HEK293 (cell line): ENCODE measurements at regions not wholly inside any gene's neighbourhood (a gene's known extent, or its start where the extent isn't known, plus 50 kb on each side); places are given as distances from the start of the nearest gene placed in this dataset.

ENCODE experiments used
- CTCF ChIA-PET: fragments of 350-600 bp; formaldehyde crosslinking; extraction: SDS; loops from one replicate; lab custom pipeline; 2021; ENCODE audit warnings: antibody characterized with exemption; lab: Yijun Ruan, JAX
- POLR2A ChIA-PET: fragments of 300-600 bp; formaldehyde crosslinking; extraction: SDS; loops from one replicate; lab custom pipeline; 2020; ENCODE audit warnings: antibody characterized with exemption, inconsistent platforms; lab: Yijun Ruan, JAX
- H3K27ac ChIP-seq: fragments of 200-500 bp; sonication (Bioruptor generic); 2 replicates; pipeline ENCODE4 v1.5.1; 2014; ENCODE audit warnings: low read depth, low read length, control low read depth, inconsistent platforms; ENCODE audit errors: extremely low read depth
- H3K36me3 ChIP-seq, 2 experiments: fragments of 200-500 bp in 1 of 2; sonication (Bioruptor generic) in 1 of 2; 1 replicate in 1 of 2; 2 replicates in 1 of 2; pipeline ENCODE4 v1.5.1; 2014 to 2017; ENCODE audit warnings: inconsistent platforms in 2 of 2, low read length in 2 of 2; ENCODE audit not compliant: control insufficient read depth in 2 of 2, insufficient read depth in 1 of 2
- H3K4me1 ChIP-seq: fragments of 200-500 bp; sonication (Bioruptor generic); 2 replicates; pipeline ENCODE4 v1.5.1; 2014; ENCODE audit warnings: mild to moderate bottlenecking, low read length, inconsistent platforms; ENCODE audit not compliant: control insufficient read depth, insufficient read depth
- H3K4me3 ChIP-seq: 2 replicates; pipeline ENCODE4 v1.5.1; 2011; ENCODE audit warnings: low read depth, mild to moderate bottlenecking, control low read depth, low read length, moderate library complexity
- H3K9me3 ChIP-seq: fragments of 200-500 bp; sonication (Bioruptor generic); 2 replicates; pipeline ENCODE4 v1.5.1; 2014; ENCODE audit warnings: low read depth, low read length, inconsistent platforms; ENCODE audit not compliant: control insufficient read depth, insufficient read depth
- BCL11A ChIP-seq: fragments of 450-650 bp; formaldehyde crosslinking; IDR thresholded peaks from 2 replicates; pipeline ENCODE4 v1.5.1; 2016; ENCODE audit warnings: low read depth, missing biosample characterization, missing genetic modification characterization
- HOXC10 ChIP-seq: sonication (generic); formaldehyde crosslinking; IDR thresholded peaks from 2 replicates; pipeline ENCODE4 v1.8.1; 2023; ENCODE audit warnings: mild to moderate bottlenecking, missing genetic modification reagents
- PRDM10 ChIP-seq: fragments of 450-650 bp; formaldehyde crosslinking; IDR thresholded peaks from 2 replicates; pipeline ENCODE4 v1.5.1; 2016; ENCODE audit warnings: missing biosample characterization, missing genetic modification characterization
- TSHZ1 ChIP-seq: fragments of 450-650 bp; formaldehyde crosslinking; IDR thresholded peaks from 2 replicates; pipeline ENCODE4 v1.5.1; 2016; ENCODE audit warnings: missing biosample characterization, missing genetic modification characterization, borderline replicate concordance
- ZBTB11 ChIP-seq: fragments of 450-650 bp; formaldehyde crosslinking; conservative IDR thresholded peaks from 2 replicates; pipeline ENCODE4 v1.5.1; 2016; ENCODE audit warnings: low read depth, missing biosample characterization, missing genetic modification characterization
- ZBTB17 ChIP-seq: fragments of 450-650 bp; formaldehyde crosslinking; IDR thresholded peaks from 2 replicates; pipeline ENCODE4 v1.5.1; 2016; ENCODE audit warnings: missing biosample characterization, missing genetic modification characterization
- ZBTB48 ChIP-seq: fragments of 450-650 bp; formaldehyde crosslinking; IDR thresholded peaks from 2 replicates; pipeline ENCODE4 v1.5.1; 2016; ENCODE audit warnings: missing biosample characterization, missing genetic modification characterization
- ZFHX2 ChIP-seq: fragments of 450-650 bp; formaldehyde crosslinking; conservative IDR thresholded peaks from 2 replicates; pipeline ENCODE4 v1.5.1; 2016; ENCODE audit warnings: missing biosample characterization, missing genetic modification characterization
- ZNF10 ChIP-seq: fragments of 450-650 bp; formaldehyde crosslinking; IDR thresholded peaks from 2 replicates; pipeline ENCODE4 v1.5.1; 2017; ENCODE audit warnings: missing biosample characterization, missing genetic modification characterization
- ZNF112 ChIP-seq: fragments of 450-650 bp; formaldehyde crosslinking; IDR thresholded peaks from 2 replicates; pipeline ENCODE4 v1.5.0; 2017; ENCODE audit warnings: missing biosample characterization, missing genetic modification characterization
- ZNF157 ChIP-seq: fragments of 450-650 bp; formaldehyde crosslinking; IDR thresholded peaks from 2 replicates; pipeline ENCODE4 v1.5.1; 2016; ENCODE audit warnings: missing biosample characterization, missing genetic modification characterization
- ZNF175 ChIP-seq: fragments of 450-650 bp; formaldehyde crosslinking; IDR thresholded peaks from 2 replicates; pipeline ENCODE4 v1.5.1; 2016; ENCODE audit warnings: missing biosample characterization, missing genetic modification characterization
- ZNF19 ChIP-seq: fragments of 450-650 bp; formaldehyde crosslinking; IDR thresholded peaks from 2 replicates; pipeline ENCODE4; 2016; ENCODE audit warnings: missing biosample characterization, missing genetic modification characterization, low read depth
- ZNF221 ChIP-seq: fragments of 450-650 bp; formaldehyde crosslinking; IDR thresholded peaks from 2 replicates; pipeline ENCODE4 v1.5.1; 2017; ENCODE audit warnings: missing biosample characterization, missing genetic modification characterization, borderline replicate concordance
- ZNF274 ChIP-seq, 2 experiments: fragments of 200-500 bp in 1 of 2; fragments of 450-650 bp in 1 of 2; sonication (Bioruptor generic) in 1 of 2; formaldehyde crosslinking in 1 of 2; IDR thresholded peaks; 2 replicates each; pipeline versions ENCODE4 v1.5.1 to v1.6.1; 2014 to 2016; ENCODE audit warnings: borderline replicate concordance in 1 of 2, inconsistent platforms in 1 of 2, low read length in 1 of 2, missing biosample characterization in 1 of 2, missing genetic modification characterization in 1 of 2
- ZNF311 ChIP-seq: fragments of 450-650 bp; formaldehyde crosslinking; IDR thresholded peaks from 2 replicates; pipeline ENCODE4 v1.5.1; 2017; ENCODE audit warnings: missing biosample characterization, missing genetic modification characterization, borderline replicate concordance
- ZNF341 ChIP-seq: fragments of 450-650 bp; formaldehyde crosslinking; IDR thresholded peaks from 2 replicates; pipeline ENCODE4; 2016; ENCODE audit warnings: low read depth, missing biosample characterization, missing genetic modification characterization
- ZNF610 ChIP-seq: fragments of 450-650 bp; formaldehyde crosslinking; IDR thresholded peaks from 2 replicates; pipeline ENCODE4 v1.5.1; 2016; ENCODE audit warnings: missing biosample characterization, missing genetic modification characterization, borderline replicate concordance
- ZNF707 ChIP-seq: fragments of 450-650 bp; formaldehyde crosslinking; IDR thresholded peaks from 2 replicates; pipeline ENCODE4 v1.5.1; 2016; ENCODE audit warnings: missing biosample characterization, missing genetic modification characterization
- ZSCAN5A ChIP-seq: fragments of 450-650 bp; formaldehyde crosslinking; IDR thresholded peaks from 2 replicates; pipeline ENCODE4 v1.5.1; 2016; ENCODE audit warnings: missing biosample characterization, missing genetic modification characterization

GRCh38 chr3:69566275-69566674 is 173.0 kb upstream of the MITF start:
- CTCF ChIA-PET = interaction anchor here (0.5 to 0.7 kb wide), 2 partner anchors 161 to 191 kb away, joined by 3 read pairs; no protein-coding TSS in a partner anchor
- TF ChIP-seq ZNF311 (no peak), ZNF707 (no peak), PRDM10 (tag by site-specific recombination) (no peak), BCL11A (tag by site-specific recombination) (no peak), ZNF157 (tag by site-specific recombination) (no peak), ZFHX2 (tag by site-specific recombination) (no peak), ZSCAN5A (tag by site-specific recombination) (no peak), ZNF221 (tag by site-specific recombination) (no peak), ZNF112 (no peak), TSHZ1 (no peak), ZNF274 (IDR thresholded peaks at IDR 0.05; ENCODE audit: low read length) (no peak), ZNF274 (tag by site-specific recombination; IDR thresholded peaks at IDR 0.05; ENCODE audit: borderline replicate concordance) (no peak), ZNF175 (tag by site-specific recombination) (no peak), ZBTB11 (tag by site-specific recombination) (no peak), ZNF19 (tag by site-specific recombination) (no peak), ZNF610 (tag by site-specific recombination) (no peak), ZNF10 (tag by site-specific recombination) (no peak), ZNF341 (tag by site-specific recombination) (no peak), ZBTB17 (tag by site-specific recombination) (no peak), HOXC10 (no peak), ZBTB48 (tag by site-specific recombination) (no peak)
- POLR2A ChIA-PET = interaction anchor here (0.7 to 1.0 kb wide), 2 partner anchors 106 to 125 kb away, joined by 5 to 6 read pairs; no protein-coding TSS in a partner anchor
- H3K27ac ChIP-seq = no peak overlapping the region
- H3K9me3 ChIP-seq = no peaks in the 10 kb centered on the region
- H3K4me3 ChIP-seq = no peak overlapping the region
- H3K4me1 ChIP-seq = no peaks in the 10 kb centered on the region
- no peaks in the 10 kb centered on the region for H3K36me3 ChIP-seq
